ENCODE measurements at regions not wholly inside any gene's neighbourhood (a gene's known extent, or its start where the extent isn't known, plus 50 kb on each side); places are given as distances from the start of the nearest gene placed in this dataset.

DNA sequence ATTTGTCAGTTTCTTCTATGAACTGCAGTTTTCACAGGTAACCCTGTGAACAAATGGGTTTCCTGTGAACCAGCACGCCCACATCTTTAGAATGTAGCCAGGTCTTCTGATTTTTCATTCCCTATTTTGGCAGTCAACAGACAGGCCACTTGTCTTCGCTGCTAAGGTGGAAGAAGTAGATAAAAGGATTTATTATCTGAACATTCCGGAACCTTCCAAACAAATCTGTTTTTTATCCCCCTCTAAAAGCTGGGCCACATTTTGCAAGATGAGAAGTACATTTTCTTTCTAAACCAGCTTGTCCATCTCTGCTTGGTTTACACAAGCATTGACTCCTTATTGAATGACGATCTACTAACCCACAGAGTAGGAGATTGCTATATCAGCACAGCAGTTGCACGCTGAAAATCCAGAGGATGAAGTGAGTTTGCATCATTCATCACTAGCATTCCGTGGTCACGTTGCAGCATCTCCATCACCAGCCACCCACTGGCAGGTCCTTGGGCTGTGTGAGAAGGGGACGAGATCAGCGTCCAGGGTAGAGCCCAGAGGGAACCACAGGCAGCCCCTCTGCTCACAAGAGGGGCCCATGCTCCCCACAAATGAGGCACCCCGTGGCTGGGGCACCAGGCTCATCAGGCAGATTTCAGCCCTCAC lies 83.5 kb downstream of the TOMM20 start (continued):
- TF ChIP-seq SMARCA4 (IDR thresholded peaks at IDR 0.05) (peak; percentile 65; the same call in 1 of the 2 replicates), ZNF436 (CRISPR knock-in tag; IDR thresholded peaks at IDR 0.05) (no peak), HEY1 (CRISPR knock-in tag; IDR thresholded peaks at IDR 0.05; ENCODE audit: borderline replicate concordance) (no peak), FOSL1 (tag; conservative IDR thresholded peaks at IDR 0.05) (no peak), CREM (IDR thresholded peaks at IDR 0.05; ENCODE audit: low read depth) (no peak), PTRF (tag; IDR thresholded peaks at IDR 0.05) (no peak), PML (IDR thresholded peaks at IDR 0.05; ENCODE audit: low read length) (peak; percentile 44; the same call in 1 of the 2 replicates), SRSF1 (IDR thresholded peaks at IDR 0.05; ENCODE audit: low read depth, low read length) (no peak), CBFA2T2 (conservative IDR thresholded peaks at IDR 0.05) (peak; percentile 67)
- TF ChIP-seq, protein P1, sequence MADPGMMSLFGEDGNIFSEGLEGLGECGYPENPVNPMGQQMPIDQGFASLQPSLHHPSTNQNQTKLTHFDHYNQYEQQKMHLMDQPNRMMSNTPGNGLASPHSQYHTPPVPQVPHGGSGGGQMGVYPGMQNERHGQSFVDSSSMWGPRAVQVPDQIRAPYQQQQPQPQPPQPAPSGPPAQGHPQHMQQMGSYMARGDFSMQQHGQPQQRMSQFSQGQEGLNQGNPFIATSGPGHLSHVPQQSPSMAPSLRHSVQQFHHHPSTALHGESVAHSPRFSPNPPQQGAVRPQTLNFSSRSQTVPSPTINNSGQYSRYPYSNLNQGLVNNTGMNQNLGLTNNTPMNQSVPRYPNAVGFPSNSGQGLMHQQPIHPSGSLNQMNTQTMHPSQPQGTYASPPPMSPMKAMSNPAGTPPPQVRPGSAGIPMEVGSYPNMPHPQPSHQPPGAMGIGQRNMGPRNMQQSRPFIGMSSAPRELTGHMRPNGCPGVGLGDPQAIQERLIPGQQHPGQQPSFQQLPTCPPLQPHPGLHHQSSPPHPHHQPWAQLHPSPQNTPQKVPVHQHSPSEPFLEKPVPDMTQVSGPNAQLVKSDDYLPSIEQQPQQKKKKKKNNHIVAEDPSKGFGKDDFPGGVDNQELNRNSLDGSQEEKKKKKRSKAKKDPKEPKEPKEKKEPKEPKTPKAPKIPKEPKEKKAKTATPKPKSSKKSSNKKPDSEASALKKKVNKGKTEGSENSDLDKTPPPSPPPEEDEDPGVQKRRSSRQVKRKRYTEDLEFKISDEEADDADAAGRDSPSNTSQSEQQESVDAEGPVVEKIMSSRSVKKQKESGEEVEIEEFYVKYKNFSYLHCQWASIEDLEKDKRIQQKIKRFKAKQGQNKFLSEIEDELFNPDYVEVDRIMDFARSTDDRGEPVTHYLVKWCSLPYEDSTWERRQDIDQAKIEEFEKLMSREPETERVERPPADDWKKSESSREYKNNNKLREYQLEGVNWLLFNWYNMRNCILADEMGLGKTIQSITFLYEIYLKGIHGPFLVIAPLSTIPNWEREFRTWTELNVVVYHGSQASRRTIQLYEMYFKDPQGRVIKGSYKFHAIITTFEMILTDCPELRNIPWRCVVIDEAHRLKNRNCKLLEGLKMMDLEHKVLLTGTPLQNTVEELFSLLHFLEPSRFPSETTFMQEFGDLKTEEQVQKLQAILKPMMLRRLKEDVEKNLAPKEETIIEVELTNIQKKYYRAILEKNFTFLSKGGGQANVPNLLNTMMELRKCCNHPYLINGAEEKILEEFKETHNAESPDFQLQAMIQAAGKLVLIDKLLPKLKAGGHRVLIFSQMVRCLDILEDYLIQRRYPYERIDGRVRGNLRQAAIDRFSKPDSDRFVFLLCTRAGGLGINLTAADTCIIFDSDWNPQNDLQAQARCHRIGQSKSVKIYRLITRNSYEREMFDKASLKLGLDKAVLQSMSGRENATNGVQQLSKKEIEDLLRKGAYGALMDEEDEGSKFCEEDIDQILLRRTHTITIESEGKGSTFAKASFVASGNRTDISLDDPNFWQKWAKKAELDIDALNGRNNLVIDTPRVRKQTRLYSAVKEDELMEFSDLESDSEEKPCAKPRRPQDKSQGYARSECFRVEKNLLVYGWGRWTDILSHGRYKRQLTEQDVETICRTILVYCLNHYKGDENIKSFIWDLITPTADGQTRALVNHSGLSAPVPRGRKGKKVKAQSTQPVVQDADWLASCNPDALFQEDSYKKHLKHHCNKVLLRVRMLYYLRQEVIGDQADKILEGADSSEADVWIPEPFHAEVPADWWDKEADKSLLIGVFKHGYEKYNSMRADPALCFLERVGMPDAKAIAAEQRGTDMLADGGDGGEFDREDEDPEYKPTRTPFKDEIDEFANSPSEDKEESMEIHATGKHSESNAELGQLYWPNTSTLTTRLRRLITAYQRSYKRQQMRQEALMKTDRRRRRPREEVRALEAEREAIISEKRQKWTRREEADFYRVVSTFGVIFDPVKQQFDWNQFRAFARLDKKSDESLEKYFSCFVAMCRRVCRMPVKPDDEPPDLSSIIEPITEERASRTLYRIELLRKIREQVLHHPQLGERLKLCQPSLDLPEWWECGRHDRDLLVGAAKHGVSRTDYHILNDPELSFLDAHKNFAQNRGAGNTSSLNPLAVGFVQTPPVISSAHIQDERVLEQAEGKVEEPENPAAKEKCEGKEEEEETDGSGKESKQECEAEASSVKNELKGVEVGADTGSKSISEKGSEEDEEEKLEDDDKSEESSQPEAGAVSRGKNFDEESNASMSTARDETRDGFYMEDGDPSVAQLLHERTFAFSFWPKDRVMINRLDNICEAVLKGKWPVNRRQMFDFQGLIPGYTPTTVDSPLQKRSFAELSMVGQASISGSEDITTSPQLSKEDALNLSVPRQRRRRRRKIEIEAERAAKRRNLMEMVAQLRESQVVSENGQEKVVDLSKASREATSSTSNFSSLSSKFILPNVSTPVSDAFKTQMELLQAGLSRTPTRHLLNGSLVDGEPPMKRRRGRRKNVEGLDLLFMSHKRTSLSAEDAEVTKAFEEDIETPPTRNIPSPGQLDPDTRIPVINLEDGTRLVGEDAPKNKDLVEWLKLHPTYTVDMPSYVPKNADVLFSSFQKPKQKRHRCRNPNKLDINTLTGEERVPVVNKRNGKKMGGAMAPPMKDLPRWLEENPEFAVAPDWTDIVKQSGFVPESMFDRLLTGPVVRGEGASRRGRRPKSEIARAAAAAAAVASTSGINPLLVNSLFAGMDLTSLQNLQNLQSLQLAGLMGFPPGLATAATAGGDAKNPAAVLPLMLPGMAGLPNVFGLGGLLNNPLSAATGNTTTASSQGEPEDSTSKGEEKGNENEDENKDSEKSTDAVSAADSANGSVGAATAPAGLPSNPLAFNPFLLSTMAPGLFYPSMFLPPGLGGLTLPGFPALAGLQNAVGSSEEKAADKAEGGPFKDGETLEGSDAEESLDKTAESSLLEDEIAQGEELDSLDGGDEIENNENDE (IDR thresholded peaks at IDR 0.05; ENCODE audit: low read depth, low read length): no peak
- TF ChIP-seq, protein P2, sequence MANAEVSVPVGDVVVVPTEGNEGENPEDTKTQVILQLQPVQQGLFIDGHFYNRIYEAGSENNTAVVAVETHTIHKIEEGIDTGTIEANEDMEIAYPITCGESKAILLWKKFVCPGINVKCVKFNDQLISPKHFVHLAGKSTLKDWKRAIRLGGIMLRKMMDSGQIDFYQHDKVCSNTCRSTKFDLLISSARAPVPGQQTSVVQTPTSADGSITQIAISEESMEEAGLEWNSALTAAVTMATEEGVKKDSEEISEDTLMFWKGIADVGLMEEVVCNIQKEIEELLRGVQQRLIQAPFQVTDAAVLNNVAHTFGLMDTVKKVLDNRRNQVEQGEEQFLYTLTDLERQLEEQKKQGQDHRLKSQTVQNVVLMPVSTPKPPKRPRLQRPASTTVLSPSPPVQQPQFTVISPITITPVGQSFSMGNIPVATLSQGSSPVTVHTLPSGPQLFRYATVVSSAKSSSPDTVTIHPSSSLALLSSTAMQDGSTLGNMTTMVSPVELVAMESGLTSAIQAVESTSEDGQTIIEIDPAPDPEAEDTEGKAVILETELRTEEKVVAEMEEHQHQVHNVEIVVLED (CRISPR knock-in tag; IDR thresholded peaks at IDR 0.05): 0 out of 2 replicates have a peak, but pooled peaks have one; percentile 29
- TF ChIP-seq, protein P3, sequence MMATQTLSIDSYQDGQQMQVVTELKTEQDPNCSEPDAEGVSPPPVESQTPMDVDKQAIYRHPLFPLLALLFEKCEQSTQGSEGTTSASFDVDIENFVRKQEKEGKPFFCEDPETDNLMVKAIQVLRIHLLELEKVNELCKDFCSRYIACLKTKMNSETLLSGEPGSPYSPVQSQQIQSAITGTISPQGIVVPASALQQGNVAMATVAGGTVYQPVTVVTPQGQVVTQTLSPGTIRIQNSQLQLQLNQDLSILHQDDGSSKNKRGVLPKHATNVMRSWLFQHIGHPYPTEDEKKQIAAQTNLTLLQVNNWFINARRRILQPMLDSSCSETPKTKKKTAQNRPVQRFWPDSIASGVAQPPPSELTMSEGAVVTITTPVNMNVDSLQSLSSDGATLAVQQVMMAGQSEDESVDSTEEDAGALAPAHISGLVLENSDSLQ (IDR thresholded peaks at IDR 0.05): peak; percentile 49; the same call in 1 of the 2 replicates
- TF ChIP-seq, protein P4, sequence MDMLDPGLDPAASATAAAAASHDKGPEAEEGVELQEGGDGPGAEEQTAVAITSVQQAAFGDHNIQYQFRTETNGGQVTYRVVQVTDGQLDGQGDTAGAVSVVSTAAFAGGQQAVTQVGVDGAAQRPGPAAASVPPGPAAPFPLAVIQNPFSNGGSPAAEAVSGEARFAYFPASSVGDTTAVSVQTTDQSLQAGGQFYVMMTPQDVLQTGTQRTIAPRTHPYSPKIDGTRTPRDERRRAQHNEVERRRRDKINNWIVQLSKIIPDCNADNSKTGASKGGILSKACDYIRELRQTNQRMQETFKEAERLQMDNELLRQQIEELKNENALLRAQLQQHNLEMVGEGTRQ (CRISPR knock-in tag; IDR thresholded peaks at IDR 0.05): no peak

All from K562 (cell line).